Activated T-cell treated with anti-CD3 and anti-CD28 coated beads, Interleukin-2, amount 50 U/mL, for 4 hours (primary cell): ENCODE measurements at regions not wholly inside any gene's neighbourhood (a gene's known extent, or its start where the extent isn't known, plus 50 kb on each side); places are given as distances from the start of the nearest gene placed in this dataset.
"Not testable (repeated sequence)": the region's sequence is repeated elsewhere in the genome, so short reads cannot be mapped to it uniquely, and the experiment has no call there.

Source experiments
- ATAC-seq, 2 donors: fragments of 200-7000 bp; cut with Tn5 transposase; one replicate each; pipeline ENCODE4 v1.10.0; 2021
- DNase-seq: peaks from one replicate; pipeline ENCODE4 v3.0.0-alpha.2; 2020
- H3K27me3 Mint-ChIP-seq: one replicate; pipeline ENCODE4 v1.8.0; 2021; ENCODE audit warnings: low read depth, mixed read lengths
- H3K36me3 Mint-ChIP-seq: one replicate; pipeline ENCODE4 v1.8.0; 2022; ENCODE audit warnings: mixed read lengths; ENCODE audit not compliant: insufficient read depth
- H3K4me1 Mint-ChIP-seq: one replicate; pipeline ENCODE4 v1.8.0; 2021; ENCODE audit warnings: low read depth, mixed read lengths
- H3K4me3 Mint-ChIP-seq: one replicate; pipeline ENCODE4 v1.8.0; 2021; ENCODE audit warnings: mild to moderate bottlenecking, moderate library complexity, mixed read lengths
- H3K9me3 Mint-ChIP-seq: one replicate; pipeline ENCODE4 v1.8.0; 2021; ENCODE audit warnings: mixed read lengths

DNA sequence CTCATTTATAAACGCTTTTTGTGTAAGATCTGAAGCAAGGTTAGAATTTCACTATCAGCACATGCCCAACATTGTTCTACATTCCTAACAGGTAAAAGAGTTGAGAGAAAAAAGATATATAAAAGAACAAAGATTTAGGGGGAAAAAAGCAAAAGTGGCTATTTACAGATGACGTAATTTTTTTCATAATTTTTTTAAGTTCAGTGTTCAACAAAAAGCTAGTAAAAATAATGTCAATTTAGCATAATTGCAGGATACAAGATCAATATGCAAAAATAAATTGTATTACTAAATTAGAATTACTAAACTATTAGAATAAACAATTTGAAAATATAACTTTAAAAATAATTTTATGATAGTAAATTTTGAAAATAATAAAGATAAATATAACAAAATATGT, 405.0 kb downstream of the SEMA3D start:
- H3K27me3 Mint-ChIP-seq = no peaks in the 10 kb centered on the region
- ATAC-seq (no peak), DNase-seq (no peak)
- H3K4me1 Mint-ChIP-seq = no peaks in the 10 kb centered on the region
- H3K4me3 Mint-ChIP-seq = no peak overlapping the region
- H3K9me3 Mint-ChIP-seq = no peaks in the 10 kb centered on the region
- H3K36me3 Mint-ChIP-seq = no peaks in the 10 kb centered on the region

- no peak overlapping the region for H3K4me3 Mint-ChIP-seq
- DNase-seq = no peak
These were observed 406.4 kb downstream of the SEMA3D start for GRCh38 chr7:84780158-84781124.

GRCh38 chr7:84757761-84758160, 429.1 kb downstream of the SEMA3D start:
- Mint-ChIP-seq H3K9me3 (no peaks in the 10 kb centered on the region), H3K4me1 (no peaks in the 10 kb centered on the region), H3K36me3 (no peaks in the 10 kb centered on the region), H3K4me3 (no peak overlapping the region), H3K27me3 (no peaks in the 10 kb centered on the region)
- ATAC-seq (no peak), DNase-seq (no peak)

More at GRCh38 chr7:84780158-84781124, 406.4 kb downstream of the SEMA3D start:
- ATAC-seq = peak in 1 of 2 donors; percentile 23
- H3K36me3 Mint-ChIP-seq = no peaks in the 10 kb centered on the region
- no peaks in the 10 kb centered on the region for H3K27me3 Mint-ChIP-seq
- no peaks in the 10 kb centered on the region for H3K9me3 Mint-ChIP-seq
- H3K4me1 Mint-ChIP-seq = no peaks in the 10 kb centered on the region

DNA sequence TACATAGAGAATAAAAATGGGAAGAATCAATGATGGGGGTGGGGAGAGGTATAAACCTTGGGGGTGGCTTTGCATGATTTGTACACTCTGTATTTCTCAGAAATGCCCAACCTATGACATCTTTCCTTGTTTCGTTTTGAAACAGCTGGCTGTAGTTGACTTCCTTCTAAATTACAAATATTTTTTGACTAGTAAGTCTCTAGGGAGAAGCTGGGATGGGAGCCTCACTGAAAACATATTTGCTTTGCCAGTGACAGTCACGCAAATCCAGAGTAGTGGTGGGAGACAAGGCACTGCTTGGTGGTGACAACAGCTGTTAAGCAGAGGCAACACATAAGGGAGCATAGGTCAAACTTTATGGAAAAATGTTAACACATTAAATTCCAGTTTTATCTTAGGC, 440.5 kb downstream of the SEMA3D start:
- no peaks in the 10 kb centered on the region for H3K9me3 Mint-ChIP-seq
- no peaks in the 10 kb centered on the region for H3K4me1 Mint-ChIP-seq
- ATAC-seq = no peak
- no peak for DNase-seq
- H3K36me3 Mint-ChIP-seq = no peaks in the 10 kb centered on the region
- no peak overlapping the region for H3K4me3 Mint-ChIP-seq
- H3K27me3 Mint-ChIP-seq = no peaks in the 10 kb centered on the region

DNA sequence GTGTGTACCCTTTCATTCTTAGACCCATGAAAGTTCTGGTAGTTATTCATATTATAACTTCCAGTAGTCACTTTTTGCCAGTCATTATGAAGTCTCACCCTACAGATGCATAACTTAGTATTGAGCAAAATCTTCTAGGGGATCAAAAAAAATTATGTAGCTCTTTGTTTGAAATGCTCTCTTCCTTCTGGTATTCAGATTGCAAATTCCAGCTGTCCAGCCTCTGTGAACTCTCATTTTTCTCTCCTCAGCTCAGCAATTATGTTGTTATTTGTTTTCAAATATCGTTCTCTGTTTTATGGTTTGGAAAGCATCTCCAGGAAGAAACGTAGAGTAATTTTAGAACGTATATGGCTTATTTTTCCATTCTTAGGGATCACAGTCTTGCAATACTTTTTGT, 442.5 kb downstream of the SEMA3D start:
- ATAC-seq (no peak), DNase-seq (no peak)
- H3K4me1 Mint-ChIP-seq = no peaks in the 10 kb centered on the region
- H3K9me3 Mint-ChIP-seq = no peaks in the 10 kb centered on the region
- H3K36me3 Mint-ChIP-seq = no peaks in the 10 kb centered on the region
- H3K27me3 Mint-ChIP-seq = no peaks in the 10 kb centered on the region
- H3K4me3 Mint-ChIP-seq = no peak overlapping the region

GRCh38 chr7:84738583-84739150, 448.2 kb downstream of the SEMA3D start:
- ATAC-seq (no peak), DNase-seq (no peak)
- Mint-ChIP-seq H3K4me1 (no peaks in the 10 kb centered on the region), H3K27me3 (no peaks in the 10 kb centered on the region), H3K4me3 (no peak overlapping the region), H3K9me3 (peaks cover 4% of the 10 kb centered on the region), H3K36me3 (no peaks in the 10 kb centered on the region)

- no peak for DNase-seq
These were observed 451.2 kb downstream of the SEMA3D start for GRCh38 chr7:84735677-84736076.

DNA sequence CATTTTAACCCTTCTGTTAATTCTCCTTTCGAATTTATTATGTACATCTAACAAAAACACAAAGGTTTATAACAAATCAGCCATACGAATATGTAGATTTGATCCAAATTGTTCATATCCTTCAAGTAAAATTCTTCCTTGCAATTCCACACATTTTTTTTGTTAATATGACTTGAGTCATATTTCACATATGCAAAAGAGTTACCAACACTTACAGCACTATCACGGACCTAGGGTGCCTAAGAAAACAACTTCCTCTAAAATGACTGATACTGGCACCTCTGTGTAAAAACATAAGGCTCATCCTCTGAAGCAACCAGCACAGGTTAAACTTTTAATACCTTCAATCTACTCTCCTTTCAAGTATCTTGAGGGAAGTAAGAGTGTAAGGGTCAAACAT, 451.8 kb downstream of the SEMA3D start:
- Mint-ChIP-seq H3K9me3 (peaks cover 14% of the 10 kb centered on the region), H3K27me3 (no peaks in the 10 kb centered on the region), H3K4me1 (no peaks in the 10 kb centered on the region), H3K4me3 (no peak overlapping the region), H3K36me3 (no peaks in the 10 kb centered on the region)
- DNase-seq (no peak), ATAC-seq (no peak)

More at GRCh38 chr7:84735677-84736076, 451.2 kb downstream of the SEMA3D start:
- Mint-ChIP-seq H3K9me3 (peaks cover 14% of the 10 kb centered on the region), H3K4me1 (no peaks in the 10 kb centered on the region), H3K36me3 (no peaks in the 10 kb centered on the region), H3K27me3 (no peaks in the 10 kb centered on the region), H3K4me3 (no peak overlapping the region)
- no peak for ATAC-seq

DNA sequence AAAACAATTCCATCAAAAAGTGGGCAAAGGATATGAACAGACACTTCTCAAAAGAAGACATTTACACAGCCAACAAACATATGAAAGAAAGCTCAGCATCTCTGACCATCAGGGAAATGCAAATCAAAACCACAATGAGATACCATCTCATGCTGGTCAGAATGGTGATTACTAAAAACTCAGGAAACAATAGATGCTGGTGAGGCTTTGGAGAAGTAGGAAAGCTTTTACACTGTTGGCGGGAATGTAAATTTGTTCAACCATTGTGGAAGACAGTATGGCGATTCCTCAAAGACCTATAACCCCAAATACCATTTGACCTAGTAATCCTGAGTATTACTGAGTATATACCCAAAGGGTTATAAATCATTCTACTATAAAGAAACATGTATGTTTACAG, 452.9 kb downstream of the SEMA3D start:
- DNase-seq, ATAC-seq, H3K4me3 Mint-ChIP-seq, H3K4me1 Mint-ChIP-seq, H3K36me3 Mint-ChIP-seq, H3K27me3 Mint-ChIP-seq: not testable (repeated sequence)
- H3K9me3 Mint-ChIP-seq = peaks cover 14% of the 10 kb centered on the region

DNA sequence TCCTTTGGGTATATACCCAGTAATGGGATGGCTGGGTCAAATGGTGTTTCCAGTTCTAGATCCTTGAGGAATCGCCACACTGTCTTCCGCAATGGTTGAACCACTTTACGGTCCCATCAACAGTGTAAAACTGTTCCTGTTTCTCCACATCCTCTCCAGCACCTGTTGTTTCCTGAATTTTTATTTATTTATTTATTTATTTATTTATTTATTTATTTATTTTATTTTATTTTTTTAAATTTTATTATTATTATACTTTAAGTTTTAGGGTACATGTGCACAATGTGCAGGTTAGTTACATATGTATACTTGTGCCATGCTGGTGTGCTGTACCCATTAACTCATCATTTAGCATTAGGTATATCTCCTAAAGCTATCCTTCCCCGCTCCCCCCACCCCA, 456.0 kb downstream of the SEMA3D start:
- not testable (repeated sequence) for H3K36me3 Mint-ChIP-seq, H3K27me3 Mint-ChIP-seq, H3K4me1 Mint-ChIP-seq, ATAC-seq, H3K4me3 Mint-ChIP-seq, DNase-seq
- H3K9me3 Mint-ChIP-seq = peaks cover 16% of the 10 kb centered on the region

- H3K4me3 Mint-ChIP-seq = no peak overlapping the region
- H3K36me3 Mint-ChIP-seq = no peaks in the 10 kb centered on the region
- no peak for ATAC-seq
- no peak for DNase-seq
- no peaks in the 10 kb centered on the region for H3K27me3 Mint-ChIP-seq
- peaks cover 17% of the 10 kb centered on the region for H3K9me3 Mint-ChIP-seq
- H3K4me1 Mint-ChIP-seq = no peaks in the 10 kb centered on the region
These were observed 457.6 kb downstream of the SEMA3D start for GRCh38 chr7:84729284-84729683.

- no peak for ATAC-seq
- no peaks in the 10 kb centered on the region for H3K27me3 Mint-ChIP-seq
- no peaks in the 10 kb centered on the region for H3K36me3 Mint-ChIP-seq
- no peak for DNase-seq
- H3K9me3 Mint-ChIP-seq = peaks cover 8% of the 10 kb centered on the region
- H3K4me1 Mint-ChIP-seq = no peaks in the 10 kb centered on the region
- no peak overlapping the region for H3K4me3 Mint-ChIP-seq
These were observed 464.1 kb downstream of the SEMA3D start for GRCh38 chr7:84722734-84723133.

- Mint-ChIP-seq H3K27me3 (no peaks in the 10 kb centered on the region), H3K4me1 (no peaks in the 10 kb centered on the region), H3K9me3 (peaks cover 8% of the 10 kb centered on the region), H3K4me3 (no peak overlapping the region), H3K36me3 (no peaks in the 10 kb centered on the region)
- DNase-seq (no peak), ATAC-seq (no peak)
These were observed 464.8 kb downstream of the SEMA3D start for GRCh38 chr7:84722086-84722485.

- Mint-ChIP-seq H3K4me3 (no peak overlapping the region), H3K9me3 (peaks cover under 1% of the 10 kb centered on the region), H3K36me3 (no peaks in the 10 kb centered on the region), H3K4me1 (no peaks in the 10 kb centered on the region), H3K27me3 (no peaks in the 10 kb centered on the region)
- no peak for ATAC-seq
- DNase-seq = no peak
These were observed 466.3 kb downstream of the SEMA3D start for GRCh38 chr7:84720456-84721097.
